ENCODE measurements at regions not wholly inside any gene's neighbourhood (a gene's known extent, or its start where the extent isn't known, plus 50 kb on each side); places are given as distances from the start of the nearest gene placed in this dataset.

DNA sequence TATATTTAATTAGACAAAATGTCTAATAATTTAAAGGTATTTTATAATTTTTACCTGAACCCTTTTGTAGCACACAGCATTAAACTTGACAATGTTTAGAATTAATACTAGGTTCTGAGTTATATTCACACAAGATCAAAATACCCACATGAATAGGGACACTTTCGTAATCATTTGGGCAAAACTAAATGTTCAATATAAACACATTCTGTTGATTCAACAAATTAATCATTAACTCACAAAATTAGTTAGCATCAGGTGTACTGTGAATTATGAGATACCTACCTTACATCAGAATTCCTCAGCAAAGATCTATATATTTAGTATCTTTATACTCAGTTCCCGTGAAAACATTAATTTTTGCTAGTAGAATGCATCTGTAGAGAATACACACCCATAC, 481.5 kb upstream of the MANEA start:
- TF ChIP-seq CTCF (IDR thresholded peaks at IDR 0.05) = no peak
- no peak for TF ChIP-seq POLR2AphosphoS5 (IDR thresholded peaks at IDR 0.05)
- no peak for TF ChIP-seq POLR2A (IDR thresholded peaks at IDR 0.05)
- H3K36me3 ChIP-seq = no peaks in the 10 kb centered on the region
- no peak overlapping the region for H3K27ac ChIP-seq
- no peaks in the 10 kb centered on the region for H3K4me1 ChIP-seq (replicated peaks)
- no peaks in the 10 kb centered on the region for H3K27me3 ChIP-seq (replicated peaks; ENCODE audit: insufficient read depth)
- no peaks in the 10 kb centered on the region for H3K9me3 ChIP-seq
- intact Hi-C loops (cut with DNase I) = no loop called here
- no peak for DNase-seq (ENCODE audit: low spot score)
- WGBS = 88% methylated on average over 2 of the region's 2 CpGs
- no peak overlapping the region for H3K4me3 ChIP-seq

DNA sequence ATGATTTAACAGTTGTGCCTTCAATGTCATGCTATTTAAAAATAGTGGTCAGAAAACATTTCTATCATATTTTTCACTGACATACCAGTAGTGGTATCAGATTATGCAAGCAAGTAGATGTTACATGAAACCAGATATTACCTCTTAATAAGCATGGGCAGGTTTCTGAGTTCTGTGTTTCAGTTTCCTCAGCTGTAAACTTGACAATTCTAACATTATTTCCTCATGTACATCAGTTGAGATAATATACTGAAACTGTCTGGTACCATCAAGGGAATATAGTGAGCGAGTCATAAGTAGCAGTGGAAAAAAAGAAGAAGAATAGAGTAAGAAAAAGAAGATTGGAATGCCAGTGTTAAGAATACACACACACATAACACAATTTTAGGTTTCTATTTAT, 477.9 kb upstream of the MANEA start:
- H3K27ac ChIP-seq = no peak overlapping the region
- H3K9me3 ChIP-seq = no peaks in the 10 kb centered on the region
- TF ChIP-seq POLR2AphosphoS5 (IDR thresholded peaks at IDR 0.05) (no peak), CTCF (IDR thresholded peaks at IDR 0.05) (no peak), POLR2A (IDR thresholded peaks at IDR 0.05) (no peak)
- H3K27me3 ChIP-seq (replicated peaks; ENCODE audit: insufficient read depth) = no peaks in the 10 kb centered on the region
- WGBS = 100% methylated on average over 1 of the region's 1 CpG
- H3K36me3 ChIP-seq = no peaks in the 10 kb centered on the region
- no peaks in the 10 kb centered on the region for H3K4me1 ChIP-seq (replicated peaks)
- H3K4me3 ChIP-seq = no peak overlapping the region
- DNase-seq (ENCODE audit: low spot score) = no peak
- intact Hi-C loops (cut with DNase I) = no loop called here

GRCh38 chr6:95109212-95109611, 468.1 kb upstream of the MANEA start:
- 76% methylated on average over 1 of the region's 1 CpG for WGBS
- H3K4me3 ChIP-seq = no peak overlapping the region
- H3K4me1 ChIP-seq (replicated peaks) = no peaks in the 10 kb centered on the region
- H3K36me3 ChIP-seq = no peaks in the 10 kb centered on the region
- no peaks in the 10 kb centered on the region for H3K9me3 ChIP-seq
- TF ChIP-seq POLR2AphosphoS5 (IDR thresholded peaks at IDR 0.05) (no peak), POLR2A (IDR thresholded peaks at IDR 0.05) (no peak), CTCF (IDR thresholded peaks at IDR 0.05) (no peak)
- intact Hi-C loops (cut with DNase I) = no loop called here
- H3K27me3 ChIP-seq (replicated peaks; ENCODE audit: insufficient read depth) = no peaks in the 10 kb centered on the region
- no peak overlapping the region for H3K27ac ChIP-seq
- no peak for DNase-seq (ENCODE audit: low spot score)

GRCh38 chr6:95110767-95111166, 466.6 kb upstream of the MANEA start:
- no peak for DNase-seq (ENCODE audit: low spot score)
- H3K9me3 ChIP-seq = no peaks in the 10 kb centered on the region
- TF ChIP-seq CTCF (IDR thresholded peaks at IDR 0.05) (no peak), POLR2AphosphoS5 (IDR thresholded peaks at IDR 0.05) (no peak), POLR2A (IDR thresholded peaks at IDR 0.05) (no peak)
- H3K4me3 ChIP-seq = no peak overlapping the region
- no peaks in the 10 kb centered on the region for H3K27me3 ChIP-seq (replicated peaks; ENCODE audit: insufficient read depth)
- intact Hi-C loops (cut with DNase I) = no loop called here
- no peaks in the 10 kb centered on the region for H3K4me1 ChIP-seq (replicated peaks)
- no peak overlapping the region for H3K27ac ChIP-seq
- no peaks in the 10 kb centered on the region for H3K36me3 ChIP-seq
- 54% methylated on average over 1 of the region's 1 CpG for WGBS

- intact Hi-C loops (cut with DNase I) = no loop called here
- TF ChIP-seq POLR2A (IDR thresholded peaks at IDR 0.05) (no peak), CTCF (IDR thresholded peaks at IDR 0.05) (no peak), POLR2AphosphoS5 (IDR thresholded peaks at IDR 0.05) (no peak)
- no peaks in the 10 kb centered on the region for H3K9me3 ChIP-seq
- DNase-seq (ENCODE audit: low spot score) = no peak
- H3K36me3 ChIP-seq = no peaks in the 10 kb centered on the region
- H3K4me1 ChIP-seq (replicated peaks) = no peaks in the 10 kb centered on the region
- no peak overlapping the region for H3K4me3 ChIP-seq
- H3K27me3 ChIP-seq (replicated peaks; ENCODE audit: insufficient read depth) = no peaks in the 10 kb centered on the region
- H3K27ac ChIP-seq = no peak overlapping the region
Observed at GRCh38 chr6:95117236-95117635, 460.1 kb upstream of the MANEA start.

Data from prostate gland (tissue), 2 donors.